SK-N-SH (cell line): ENCODE measurements at regions not wholly inside any gene's neighbourhood (a gene's known extent, or its start where the extent isn't known, plus 50 kb on each side); places are given as distances from the start of the nearest gene placed in this dataset.

Source experiments
- CTCF ChIA-PET: fragments of 300-600, 350-600 bp; formaldehyde crosslinking; extraction: SDS; loops from one replicate; lab custom pipeline; 2021; lab: Yijun Ruan, JAX
- POLR2A ChIA-PET: fragments of 350-600 bp; sonication (Branson Sonifier 250); formaldehyde crosslinking; extraction: SDS; loops from one replicate; lab custom pipeline; 2020; ENCODE audit warnings: antibody characterized with exemption, inconsistent platforms; lab: Yijun Ruan, JAX
- DNase-seq: peaks from one replicate; pipeline ENCODE4 v3.0.0; 2012
- H2AFZ ChIP-seq: fragments of 200-600 bp; sonication (generic); 2 replicates; pipeline ENCODE4 v1.8.1; 2016; ENCODE audit warnings: antibody characterized with exemption, mild to moderate bottlenecking, low read depth
- H3F3A ChIP-seq: fragments of 200-600 bp; sonication (generic); replicated peaks from 2 replicates; pipeline ENCODE3; 2016; ENCODE audit warnings: antibody characterized with exemption, mild to moderate bottlenecking; ENCODE audit not compliant: insufficient read depth
- H3K27ac ChIP-seq, 2 experiments: fragments of 200-500 bp in 1 of 2; fragments of 200-600 bp in 1 of 2; sonication (Bioruptor generic) in 1 of 2; sonication (generic), shearing (Covaris generic) in 1 of 2; 2 replicates each; pipeline versions ENCODE4 v1.5.1 to v1.6.1; 2014 to 2016; ENCODE audit warnings: low read depth in 2 of 2, inconsistent platforms in 1 of 2, low read length in 1 of 2, mild to moderate bottlenecking in 1 of 2, mixed read lengths in 1 of 2
- H3K27me3 ChIP-seq: fragments of 200-600 bp; sonication (generic), shearing (Covaris generic); 2 replicates; pipeline ENCODE4 v1.6.1; 2016; ENCODE audit warnings: mixed run types; ENCODE audit not compliant: insufficient read depth
- H3K36me3 ChIP-seq, 2 experiments: fragments of 200-500 bp in 1 of 2; fragments of 200-600 bp in 1 of 2; sonication (Bioruptor generic) in 1 of 2; sonication (generic) in 1 of 2; replicated peaks in 1 of 2; 2 replicates each; pipeline versions ENCODE3 to v1.5.1; 2014 to 2016; ENCODE audit warnings: low read length in 1 of 2, mild to moderate bottlenecking in 1 of 2; ENCODE audit not compliant: insufficient read depth in 2 of 2, control insufficient read depth in 1 of 2
- H3K4me1 ChIP-seq, 2 experiments: fragments of 200-500 bp in 1 of 2; fragments of 200-600 bp in 1 of 2; sonication (Bioruptor generic) in 1 of 2; sonication (generic), shearing (Covaris generic) in 1 of 2; 2 replicates each; pipeline versions ENCODE4 v1.5.1 to v1.6.1; 2014 to 2016; ENCODE audit warnings: low read depth in 1 of 2, low read length in 1 of 2, mixed run types in 1 of 2; ENCODE audit not compliant: insufficient read depth in 2 of 2, control insufficient read depth in 1 of 2
- H3K4me2 ChIP-seq: fragments of 200-600 bp; sonication (generic), shearing (Covaris generic); 2 replicates; pipeline ENCODE4 v1.6.1; 2017; ENCODE audit warnings: mixed run types
- H3K4me3 ChIP-seq, 2 experiments: fragments of 200-500 bp in 1 of 2; fragments of 200-600 bp in 1 of 2; sonication (Bioruptor generic) in 1 of 2; sonication (generic), shearing (Covaris generic) in 1 of 2; 2 replicates each; pipeline versions ENCODE4 v1.5.1 to v1.8.1; 2014 to 2016; ENCODE audit warnings: low read depth in 2 of 2, inconsistent platforms in 1 of 2, low read length in 1 of 2, mild to moderate bottlenecking in 1 of 2, mixed read lengths in 1 of 2, moderate library complexity in 1 of 2
- H3K79me2 ChIP-seq: fragments of 200-600 bp; sonication (generic); 2 replicates; pipeline ENCODE4 v1.8.1; 2017; ENCODE audit warnings: mild to moderate bottlenecking; ENCODE audit not compliant: insufficient read depth
- H3K9ac ChIP-seq: fragments of 200-600 bp; sonication (generic); 2 replicates; pipeline ENCODE4 v1.6.1; 2017; ENCODE audit warnings: mixed run types
- H3K9me2 ChIP-seq: fragments of 200-600 bp; sonication (generic); 2 replicates; pipeline ENCODE4 v1.6.1; 2017; ENCODE audit warnings: mixed run types
- H3K9me3 ChIP-seq: fragments of 200-600 bp; sonication (generic); 2 replicates; pipeline ENCODE4 v1.6.1; 2017; ENCODE audit warnings: mixed run types, mild to moderate bottlenecking, moderate library complexity
- H4K20me1 ChIP-seq: fragments of 200-600 bp; sonication (generic); 2 replicates; pipeline ENCODE4 v1.6.1; 2017; ENCODE audit warnings: mild to moderate bottlenecking, mixed run types; ENCODE audit not compliant: insufficient read depth
- CHD2 ChIP-seq: fragments of 150-350 bp; IDR thresholded peaks from 2 replicates; pipeline ENCODE4 v1.6.1; 2018; ENCODE audit warnings: low read length; ENCODE audit not compliant: partially characterized antibody
- ELF1 ChIP-seq: IDR thresholded peaks from 2 replicates; pipeline ENCODE4 v1.4.0; 2012
- FOSL2 ChIP-seq: IDR thresholded peaks from 2 replicates; pipeline ENCODE4 v1.4.0; 2012; ENCODE audit warnings: low read depth, mild to moderate bottlenecking, moderate library complexity, borderline replicate concordance
- FOXJ3 ChIP-seq: sonication (generic); formaldehyde crosslinking; IDR thresholded peaks from 2 replicates; pipeline ENCODE4 v1.5.1; 2020; ENCODE audit warnings: mild to moderate bottlenecking, missing genetic modification reagents
- GABPA ChIP-seq: IDR thresholded peaks from 2 replicates; pipeline ENCODE4 v1.4.0; 2012; ENCODE audit warnings: low read depth, mild to moderate bottlenecking
- IRF3 ChIP-seq: fragments of 150-350 bp; IDR thresholded peaks from 2 replicates; pipeline ENCODE4 v1.6.1; 2016; ENCODE audit warnings: mild to moderate bottlenecking, low read depth, low read length
- JUND ChIP-seq: IDR thresholded peaks from 2 replicates; pipeline ENCODE4 v1.4.0; 2012
- MEF2A ChIP-seq: IDR thresholded peaks from 2 replicates; pipeline ENCODE4 v1.4.0; 2012; ENCODE audit warnings: low read depth, borderline replicate concordance
- MXI1 ChIP-seq: IDR thresholded peaks from 2 replicates; pipeline ENCODE4 v1.6.1; 2012; ENCODE audit warnings: mild to moderate bottlenecking, low read depth, low read length, improper control_type of control experiment
- NFIC ChIP-seq: IDR thresholded peaks from 2 replicates; pipeline ENCODE4 v1.4.0; 2012; ENCODE audit warnings: borderline replicate concordance
- NRF1 ChIP-seq: IDR thresholded peaks from 2 replicates; pipeline ENCODE4 v1.6.1; 2012; ENCODE audit warnings: low read depth, mild to moderate bottlenecking, low read length
- PBX3 ChIP-seq: IDR thresholded peaks from 2 replicates; pipeline ENCODE4; 2012
- RFX5 ChIP-seq: IDR thresholded peaks from 2 replicates; pipeline ENCODE4 v1.6.1; 2012; ENCODE audit warnings: mild to moderate bottlenecking, improper control_type of control experiment, low read length
- RXRA ChIP-seq: IDR thresholded peaks from 2 replicates; pipeline ENCODE4 v1.4.0; 2012; ENCODE audit warnings: low read depth, mild to moderate bottlenecking, borderline replicate concordance
- TAF1 ChIP-seq: IDR thresholded peaks from 2 replicates; pipeline ENCODE4 v1.6.1; 2012; ENCODE audit warnings: low read depth, mild to moderate bottlenecking, low read length, moderate library complexity, borderline replicate concordance
- TCF12 ChIP-seq: IDR thresholded peaks from 2 replicates; pipeline ENCODE4 v1.4.0; 2012
- USF1 ChIP-seq: IDR thresholded peaks from 2 replicates; pipeline ENCODE4 v1.4.0; 2012; ENCODE audit warnings: low read depth, borderline replicate concordance
- USF2 ChIP-seq: fragments of 150-350 bp; IDR thresholded peaks from 2 replicates; pipeline ENCODE4 v1.6.1; 2017; ENCODE audit warnings: antibody characterized with exemption, low read length, low read depth, borderline replicate concordance
- WGBS: methylation state at CpG from one replicate; pipeline ENCODE4 v1.1.6; 2017; ENCODE audit warnings: low lambda C conversion rate; 5-methylcytosine and 5-hydroxymethylcytosine counted together
- TF ChIP-seq, protein P1 (sequence below): fragments of 200-600 bp; sonication (generic); IDR thresholded peaks from 2 replicates; pipeline ENCODE4 v1.6.1; 2017; ENCODE audit warnings: antibody characterized with exemption, mild to moderate bottlenecking, moderate library complexity
- TF ChIP-seq, protein P2 (sequence below): IDR thresholded peaks from 2 replicates; pipeline ENCODE4 v1.6.1; 2012; ENCODE audit warnings: mild to moderate bottlenecking, low read depth, low read length, moderate library complexity

- Histone ChIP-seq H2AFZ (no peak overlapping the region), H3F3A (no peaks in the 10 kb centered on the region), H3K4me2 (no peak overlapping the region), H4K20me1 (no peaks in the 10 kb centered on the region), H3K27me3 (no peaks in the 10 kb centered on the region), H3K4me3 (no peak overlapping the region), H3K9ac (no peak overlapping the region), H3K27ac (no peak overlapping the region), H3K4me1 (no peaks in the 10 kb centered on the region), H3K36me3 (no peaks in the 10 kb centered on the region), H3K9me3 (no peaks in the 10 kb centered on the region), H3K9me2 (no peaks in the 10 kb centered on the region), H3K79me2 (no peaks in the 10 kb centered on the region)
- DNase-seq, result no peak
- TF ChIP-seq IRF3 (no peak), JUND (no peak), RFX5 (no peak), FOSL2 (no peak), NRF1 (no peak), USF1 (no peak), MXI1 (no peak), TAF1 (no peak), RXRA (no peak), GABPA (no peak), FOXJ3 (no peak)
- 88% methylated on average over 3 of the region's 5 CpGs for WGBS
- POLR2A ChIA-PET, result no interaction called here
- CTCF ChIA-PET, result no interaction called here
Measured at GRCh38 chr13:80262051-80262695, 78.8 kb downstream of the SPRY2 start.

DNA sequence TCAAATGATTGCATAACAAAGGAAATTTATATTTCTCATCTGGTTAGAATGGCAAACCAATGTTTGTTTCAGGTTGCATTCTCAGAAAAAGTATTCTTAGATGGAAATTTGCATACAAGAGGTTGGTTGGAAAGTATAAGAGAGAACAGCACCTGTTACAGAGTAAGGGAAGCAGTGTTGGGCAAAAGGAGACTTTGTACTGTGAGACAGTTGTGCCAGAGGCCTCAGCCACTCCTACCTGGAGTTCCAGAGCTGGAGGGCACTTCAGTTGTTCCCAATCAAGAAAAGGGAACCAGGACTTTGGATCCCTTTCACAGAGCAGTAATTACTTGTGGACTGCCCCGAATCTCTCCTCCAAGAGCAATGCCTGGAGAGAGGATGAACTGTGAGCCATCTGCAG, 81.8 kb downstream of the SPRY2 start:
- Histone ChIP-seq H2AFZ (no peak overlapping the region), H4K20me1 (no peaks in the 10 kb centered on the region), H3K36me3 (no peaks in the 10 kb centered on the region), H3K27ac (no peak overlapping the region), H3K79me2 (no peaks in the 10 kb centered on the region), H3K4me3 (no peak overlapping the region), H3F3A (no peaks in the 10 kb centered on the region), H3K9ac (no peak overlapping the region), H3K4me1 (no peaks in the 10 kb centered on the region), H3K9me3 (no peaks in the 10 kb centered on the region), H3K4me2 (no peak overlapping the region), H3K27me3 (no peaks in the 10 kb centered on the region), H3K9me2 (no peaks in the 10 kb centered on the region)
- ChIA-PET POLR2A (no interaction called here), CTCF (no interaction called here)
- DNase-seq, result no peak
- WGBS, result 86% methylated on average over 1 of the region's 1 CpG
- no peak for TF ChIP-seq PBX3
- TF ChIP-seq TCF12, result no peak
- no peak for TF ChIP-seq MEF2A
- TF ChIP-seq NRF1, result no peak
- TF ChIP-seq, protein P1, sequence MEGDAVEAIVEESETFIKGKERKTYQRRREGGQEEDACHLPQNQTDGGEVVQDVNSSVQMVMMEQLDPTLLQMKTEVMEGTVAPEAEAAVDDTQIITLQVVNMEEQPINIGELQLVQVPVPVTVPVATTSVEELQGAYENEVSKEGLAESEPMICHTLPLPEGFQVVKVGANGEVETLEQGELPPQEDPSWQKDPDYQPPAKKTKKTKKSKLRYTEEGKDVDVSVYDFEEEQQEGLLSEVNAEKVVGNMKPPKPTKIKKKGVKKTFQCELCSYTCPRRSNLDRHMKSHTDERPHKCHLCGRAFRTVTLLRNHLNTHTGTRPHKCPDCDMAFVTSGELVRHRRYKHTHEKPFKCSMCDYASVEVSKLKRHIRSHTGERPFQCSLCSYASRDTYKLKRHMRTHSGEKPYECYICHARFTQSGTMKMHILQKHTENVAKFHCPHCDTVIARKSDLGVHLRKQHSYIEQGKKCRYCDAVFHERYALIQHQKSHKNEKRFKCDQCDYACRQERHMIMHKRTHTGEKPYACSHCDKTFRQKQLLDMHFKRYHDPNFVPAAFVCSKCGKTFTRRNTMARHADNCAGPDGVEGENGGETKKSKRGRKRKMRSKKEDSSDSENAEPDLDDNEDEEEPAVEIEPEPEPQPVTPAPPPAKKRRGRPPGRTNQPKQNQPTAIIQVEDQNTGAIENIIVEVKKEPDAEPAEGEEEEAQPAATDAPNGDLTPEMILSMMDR, result no peak
- TF ChIP-seq USF2, result no peak
- TF ChIP-seq, protein P2, sequence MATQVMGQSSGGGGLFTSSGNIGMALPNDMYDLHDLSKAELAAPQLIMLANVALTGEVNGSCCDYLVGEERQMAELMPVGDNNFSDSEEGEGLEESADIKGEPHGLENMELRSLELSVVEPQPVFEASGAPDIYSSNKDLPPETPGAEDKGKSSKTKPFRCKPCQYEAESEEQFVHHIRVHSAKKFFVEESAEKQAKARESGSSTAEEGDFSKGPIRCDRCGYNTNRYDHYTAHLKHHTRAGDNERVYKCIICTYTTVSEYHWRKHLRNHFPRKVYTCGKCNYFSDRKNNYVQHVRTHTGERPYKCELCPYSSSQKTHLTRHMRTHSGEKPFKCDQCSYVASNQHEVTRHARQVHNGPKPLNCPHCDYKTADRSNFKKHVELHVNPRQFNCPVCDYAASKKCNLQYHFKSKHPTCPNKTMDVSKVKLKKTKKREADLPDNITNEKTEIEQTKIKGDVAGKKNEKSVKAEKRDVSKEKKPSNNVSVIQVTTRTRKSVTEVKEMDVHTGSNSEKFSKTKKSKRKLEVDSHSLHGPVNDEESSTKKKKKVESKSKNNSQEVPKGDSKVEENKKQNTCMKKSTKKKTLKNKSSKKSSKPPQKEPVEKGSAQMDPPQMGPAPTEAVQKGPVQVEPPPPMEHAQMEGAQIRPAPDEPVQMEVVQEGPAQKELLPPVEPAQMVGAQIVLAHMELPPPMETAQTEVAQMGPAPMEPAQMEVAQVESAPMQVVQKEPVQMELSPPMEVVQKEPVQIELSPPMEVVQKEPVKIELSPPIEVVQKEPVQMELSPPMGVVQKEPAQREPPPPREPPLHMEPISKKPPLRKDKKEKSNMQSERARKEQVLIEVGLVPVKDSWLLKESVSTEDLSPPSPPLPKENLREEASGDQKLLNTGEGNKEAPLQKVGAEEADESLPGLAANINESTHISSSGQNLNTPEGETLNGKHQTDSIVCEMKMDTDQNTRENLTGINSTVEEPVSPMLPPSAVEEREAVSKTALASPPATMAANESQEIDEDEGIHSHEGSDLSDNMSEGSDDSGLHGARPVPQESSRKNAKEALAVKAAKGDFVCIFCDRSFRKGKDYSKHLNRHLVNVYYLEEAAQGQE, result no peak
- TF ChIP-seq NFIC, result no peak
- no peak for TF ChIP-seq FOXJ3
- no peak for TF ChIP-seq CHD2
- TF ChIP-seq ELF1, result no peak
